ENCODE measurements at regions not wholly inside any gene's neighbourhood (a gene's known extent, or its start where the extent isn't known, plus 50 kb on each side); places are given as distances from the start of the nearest gene placed in this dataset.

GRCh38 chr7:142698429-142698828 lies 50.8 kb upstream of the PRSS1 start:
- intact Hi-C loops (cut with DNase I; ENCODE audit: low total_unique reads): no loop called here

GRCh38 chr7:142697270-142697669 lies 52.0 kb upstream of the PRSS1 start:
- Histone ChIP-seq H3K4me1 (no peaks in the 10 kb centered on the region), H3K9me3 (no peaks in the 10 kb centered on the region), H3K27me3 (no peaks in the 10 kb centered on the region), H3K4me3 (no peak overlapping the region), H3K27ac (no peak overlapping the region), H3K36me3 (no peaks in the 10 kb centered on the region)
- no peak for DNase-seq
- WGBS, 5 donors: 36 to 67% (median 58%) methylated on average over 4 of the region's 4 CpGs
- intact Hi-C loops (cut with DNase I; ENCODE audit: low total_unique reads): no loop called here
- TF ChIP-seq POLR2A (IDR thresholded peaks at IDR 0.05) (no peak), CTCF (IDR thresholded peaks at IDR 0.05) (no peak), POLR2AphosphoS5 (IDR thresholded peaks at IDR 0.05) (no peak), EP300 (IDR thresholded peaks at IDR 0.05) (no peak)

More at GRCh38 chr7:142698429-142698828, 50.8 kb upstream of the PRSS1 start:
- H3K27ac ChIP-seq: no peak overlapping the region
- no peaks in the 10 kb centered on the region for H3K4me1 ChIP-seq
- H3K36me3 ChIP-seq: no peaks in the 10 kb centered on the region
- no peaks in the 10 kb centered on the region for H3K27me3 ChIP-seq
- 67 to 95% (median 92%) methylated on average over 1 of the region's 1 CpG for WGBS, 5 donors
- no peak overlapping the region for H3K4me3 ChIP-seq
- DNase-seq: no peak
- H3K9me3 ChIP-seq: no peaks in the 10 kb centered on the region
- TF ChIP-seq POLR2A (IDR thresholded peaks at IDR 0.05) (no peak), POLR2AphosphoS5 (IDR thresholded peaks at IDR 0.05) (no peak), CTCF (IDR thresholded peaks at IDR 0.05) (no peak), EP300 (IDR thresholded peaks at IDR 0.05) (no peak)

- H3K9me3 ChIP-seq: no peaks in the 10 kb centered on the region
- TF ChIP-seq POLR2A (IDR thresholded peaks at IDR 0.05) (no peak), EP300 (IDR thresholded peaks at IDR 0.05) (no peak), POLR2AphosphoS5 (IDR thresholded peaks at IDR 0.05) (no peak), CTCF (IDR thresholded peaks at IDR 0.05) (no peak)
- intact Hi-C loops (cut with DNase I; ENCODE audit: low total_unique reads): no loop called here
- H3K4me3 ChIP-seq: no peak overlapping the region
- no peaks in the 10 kb centered on the region for H3K4me1 ChIP-seq
- no peak overlapping the region for H3K27ac ChIP-seq
- H3K36me3 ChIP-seq: no peaks in the 10 kb centered on the region
- DNase-seq: no peak
- H3K27me3 ChIP-seq: no peaks in the 10 kb centered on the region
Measured at GRCh38 chr7:142696456-142697179, 52.7 kb upstream of the PRSS1 start.

- Histone ChIP-seq H3K9me3 (no peaks in the 10 kb centered on the region), H3K27me3 (no peaks in the 10 kb centered on the region), H3K27ac (no peak overlapping the region), H3K4me1 (no peaks in the 10 kb centered on the region), H3K4me3 (no peak overlapping the region), H3K36me3 (no peaks in the 10 kb centered on the region)
- TF ChIP-seq CTCF (IDR thresholded peaks at IDR 0.05): no peak
- no peak for TF ChIP-seq POLR2A (IDR thresholded peaks at IDR 0.05)
- TF ChIP-seq EP300 (IDR thresholded peaks at IDR 0.05): no peak
- no peak for TF ChIP-seq POLR2AphosphoS5 (IDR thresholded peaks at IDR 0.05)
- no peak for DNase-seq
- intact Hi-C loops (cut with DNase I; ENCODE audit: low total_unique reads): no loop called here
Measured at GRCh38 chr7:142693911-142694310, 55.4 kb upstream of the PRSS1 start.
